ENCODE measurements at regions not wholly inside any gene's neighbourhood (a gene's known extent, or its start where the extent isn't known, plus 50 kb on each side); places are given as distances from the start of the nearest gene placed in this dataset.

DNA sequence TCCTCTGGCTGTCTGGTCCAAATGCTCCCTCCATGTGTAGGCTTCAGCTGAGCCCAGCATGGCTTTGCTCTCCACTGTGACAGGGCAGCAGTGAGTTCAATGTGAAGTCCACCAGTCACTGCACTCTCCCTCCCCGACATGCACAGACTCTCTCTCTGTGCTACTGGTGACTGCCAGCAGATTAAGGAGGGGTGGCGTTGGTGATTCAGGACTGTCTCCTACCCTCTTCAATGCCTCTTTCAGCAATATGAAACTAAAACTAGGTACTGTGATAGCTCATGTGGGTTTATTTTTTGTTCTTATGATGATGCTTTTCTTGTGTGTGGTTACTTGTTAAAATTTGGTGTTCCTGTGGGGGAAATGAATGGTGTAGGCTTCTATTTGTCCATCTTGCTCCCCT is 201.0 kb upstream of the RBMS1 start:
- no peak for TF ChIP-seq EZH2 (IDR thresholded peaks at IDR 0.05; ENCODE audit: borderline replicate concordance, insufficient read depth, low read depth, low read length, poor library complexity, severe bottlenecking)
- TF ChIP-seq, protein P1, sequence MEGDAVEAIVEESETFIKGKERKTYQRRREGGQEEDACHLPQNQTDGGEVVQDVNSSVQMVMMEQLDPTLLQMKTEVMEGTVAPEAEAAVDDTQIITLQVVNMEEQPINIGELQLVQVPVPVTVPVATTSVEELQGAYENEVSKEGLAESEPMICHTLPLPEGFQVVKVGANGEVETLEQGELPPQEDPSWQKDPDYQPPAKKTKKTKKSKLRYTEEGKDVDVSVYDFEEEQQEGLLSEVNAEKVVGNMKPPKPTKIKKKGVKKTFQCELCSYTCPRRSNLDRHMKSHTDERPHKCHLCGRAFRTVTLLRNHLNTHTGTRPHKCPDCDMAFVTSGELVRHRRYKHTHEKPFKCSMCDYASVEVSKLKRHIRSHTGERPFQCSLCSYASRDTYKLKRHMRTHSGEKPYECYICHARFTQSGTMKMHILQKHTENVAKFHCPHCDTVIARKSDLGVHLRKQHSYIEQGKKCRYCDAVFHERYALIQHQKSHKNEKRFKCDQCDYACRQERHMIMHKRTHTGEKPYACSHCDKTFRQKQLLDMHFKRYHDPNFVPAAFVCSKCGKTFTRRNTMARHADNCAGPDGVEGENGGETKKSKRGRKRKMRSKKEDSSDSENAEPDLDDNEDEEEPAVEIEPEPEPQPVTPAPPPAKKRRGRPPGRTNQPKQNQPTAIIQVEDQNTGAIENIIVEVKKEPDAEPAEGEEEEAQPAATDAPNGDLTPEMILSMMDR (IDR thresholded peaks at IDR 0.05) = no peak

All from B cell (primary cell).